ENCODE measurements at regions not wholly inside any gene's neighbourhood (a gene's known extent, or its start where the extent isn't known, plus 50 kb on each side); places are given as distances from the start of the nearest gene placed in this dataset.

GRCh38 chr14:78005325-78005724 lies 164.8 kb upstream of the NRXN3 start:
- TF ChIP-seq, protein P1, sequence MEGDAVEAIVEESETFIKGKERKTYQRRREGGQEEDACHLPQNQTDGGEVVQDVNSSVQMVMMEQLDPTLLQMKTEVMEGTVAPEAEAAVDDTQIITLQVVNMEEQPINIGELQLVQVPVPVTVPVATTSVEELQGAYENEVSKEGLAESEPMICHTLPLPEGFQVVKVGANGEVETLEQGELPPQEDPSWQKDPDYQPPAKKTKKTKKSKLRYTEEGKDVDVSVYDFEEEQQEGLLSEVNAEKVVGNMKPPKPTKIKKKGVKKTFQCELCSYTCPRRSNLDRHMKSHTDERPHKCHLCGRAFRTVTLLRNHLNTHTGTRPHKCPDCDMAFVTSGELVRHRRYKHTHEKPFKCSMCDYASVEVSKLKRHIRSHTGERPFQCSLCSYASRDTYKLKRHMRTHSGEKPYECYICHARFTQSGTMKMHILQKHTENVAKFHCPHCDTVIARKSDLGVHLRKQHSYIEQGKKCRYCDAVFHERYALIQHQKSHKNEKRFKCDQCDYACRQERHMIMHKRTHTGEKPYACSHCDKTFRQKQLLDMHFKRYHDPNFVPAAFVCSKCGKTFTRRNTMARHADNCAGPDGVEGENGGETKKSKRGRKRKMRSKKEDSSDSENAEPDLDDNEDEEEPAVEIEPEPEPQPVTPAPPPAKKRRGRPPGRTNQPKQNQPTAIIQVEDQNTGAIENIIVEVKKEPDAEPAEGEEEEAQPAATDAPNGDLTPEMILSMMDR (IDR thresholded peaks at IDR 0.05; ENCODE audit: insufficient read depth, low read length, poor library complexity, severe bottlenecking): no peak
- no peak for TF ChIP-seq EZH2phosphoT487 (conservative IDR thresholded peaks at IDR 0.05; ENCODE audit: low read length)

Data from SU-DHL-6 (cell line).